Astrocyte of the cerebellum (primary cell): ENCODE measurements at regions not wholly inside any gene's neighbourhood (a gene's known extent, or its start where the extent isn't known, plus 50 kb on each side); places are given as distances from the start of the nearest gene placed in this dataset.
"Not testable (repeated sequence)": the region's sequence is repeated elsewhere in the genome, so short reads cannot be mapped to it uniquely, and the experiment has no call there.

ENCODE experiments used
- DNase-seq: peaks from one replicate; pipeline ENCODE4 v3.0.0-alpha.2; 2011; ENCODE audit warnings: low read depth
- H3K4me3 ChIP-seq: 2 replicates; pipeline ENCODE4 v1.5.1; 2011; ENCODE audit warnings: mild to moderate bottlenecking, low read depth, low read length, moderate library complexity
- in situ Hi-C: cut with HindIII; loops from 2 replicates; pipeline ENCODE4 v1.10.0; 2017; ENCODE audit warnings: low sequenced_read_pairs
- TF ChIP-seq, protein P1 (sequence below): IDR thresholded peaks from 2 replicates; pipeline ENCODE4 v1.5.1; 2012; ENCODE audit warnings: low read length, low read depth, moderate library complexity, mild to moderate bottlenecking; ENCODE audit errors: missing control alignments

- TF ChIP-seq, protein P1, sequence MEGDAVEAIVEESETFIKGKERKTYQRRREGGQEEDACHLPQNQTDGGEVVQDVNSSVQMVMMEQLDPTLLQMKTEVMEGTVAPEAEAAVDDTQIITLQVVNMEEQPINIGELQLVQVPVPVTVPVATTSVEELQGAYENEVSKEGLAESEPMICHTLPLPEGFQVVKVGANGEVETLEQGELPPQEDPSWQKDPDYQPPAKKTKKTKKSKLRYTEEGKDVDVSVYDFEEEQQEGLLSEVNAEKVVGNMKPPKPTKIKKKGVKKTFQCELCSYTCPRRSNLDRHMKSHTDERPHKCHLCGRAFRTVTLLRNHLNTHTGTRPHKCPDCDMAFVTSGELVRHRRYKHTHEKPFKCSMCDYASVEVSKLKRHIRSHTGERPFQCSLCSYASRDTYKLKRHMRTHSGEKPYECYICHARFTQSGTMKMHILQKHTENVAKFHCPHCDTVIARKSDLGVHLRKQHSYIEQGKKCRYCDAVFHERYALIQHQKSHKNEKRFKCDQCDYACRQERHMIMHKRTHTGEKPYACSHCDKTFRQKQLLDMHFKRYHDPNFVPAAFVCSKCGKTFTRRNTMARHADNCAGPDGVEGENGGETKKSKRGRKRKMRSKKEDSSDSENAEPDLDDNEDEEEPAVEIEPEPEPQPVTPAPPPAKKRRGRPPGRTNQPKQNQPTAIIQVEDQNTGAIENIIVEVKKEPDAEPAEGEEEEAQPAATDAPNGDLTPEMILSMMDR, result no peak
Observed at GRCh38 chrX:114272096-114272686, 311.7 kb upstream of the HTR2C start.

DNA sequence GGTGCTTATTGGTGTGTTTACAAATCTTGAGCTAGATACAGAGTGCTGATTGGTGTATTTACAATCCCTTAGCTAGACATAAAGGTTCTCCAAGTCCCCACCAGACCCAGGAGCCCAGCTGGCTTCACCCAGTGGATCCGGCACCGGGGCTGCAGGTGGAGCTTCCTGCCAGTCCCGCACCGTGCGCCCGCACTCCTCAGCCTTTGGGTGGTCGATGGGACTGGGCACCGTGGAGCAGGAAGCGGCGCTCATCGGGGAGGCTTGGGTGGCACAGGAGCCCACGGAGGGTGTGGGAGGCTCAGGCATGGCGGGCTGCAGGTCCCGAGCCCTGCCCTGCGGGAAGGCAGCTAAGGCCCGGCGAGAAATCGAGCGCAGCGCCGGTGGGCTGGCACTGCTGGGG, 313.5 kb upstream of the HTR2C start:
- in situ Hi-C loops, DNase-seq: not testable (repeated sequence)

More at GRCh38 chrX:114272096-114272686, 311.7 kb upstream of the HTR2C start:
- in situ Hi-C loops, result no loop called here
- DNase-seq, result no peak
- no peak overlapping the region for H3K4me3 ChIP-seq

DNA sequence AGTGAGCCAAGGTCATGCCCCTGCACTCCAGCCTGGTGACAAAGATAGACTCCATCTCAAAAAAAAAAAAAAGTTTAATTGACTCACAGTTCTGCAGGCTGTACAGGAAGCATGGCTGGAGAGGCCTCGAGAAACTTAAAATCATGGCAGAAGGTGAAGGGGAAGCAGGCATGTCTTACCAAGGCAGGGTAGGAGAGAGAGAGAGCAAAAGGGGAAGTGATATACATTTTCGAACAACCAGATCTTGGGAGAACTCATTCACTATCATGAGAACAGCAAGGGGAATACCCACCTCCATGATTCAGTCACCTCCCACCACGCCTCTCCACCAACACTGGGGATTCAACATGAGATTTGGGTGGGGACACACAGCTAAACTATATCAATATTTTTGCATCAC, 315.2 kb upstream of the HTR2C start:
- TF ChIP-seq, protein P1, result no peak
- H3K4me3 ChIP-seq, result no peak overlapping the region
- no peak for DNase-seq
- in situ Hi-C loops, result no loop called here

More for the DNA sequence above, 313.5 kb upstream of the HTR2C start:
- not testable (repeated sequence) for H3K4me3 ChIP-seq

- DNase-seq, result no peak
- in situ Hi-C loops, result no loop called here
- TF ChIP-seq, protein P1, result no peak
- H3K4me3 ChIP-seq, result no peak overlapping the region
Observed at GRCh38 chrX:114267142-114267541, 316.7 kb upstream of the HTR2C start.

GRCh38 chrX:114252186-114252585, 331.7 kb upstream of the HTR2C start:
- H3K4me3 ChIP-seq, result no peak overlapping the region
- in situ Hi-C loops, result no loop called here
- TF ChIP-seq, protein P1, result no peak
- DNase-seq, result no peak

GRCh38 chrX:114251575-114251974, 332.3 kb upstream of the HTR2C start:
- in situ Hi-C loops, result no loop called here
- no peak overlapping the region for H3K4me3 ChIP-seq
- TF ChIP-seq, protein P1, result no peak
- no peak for DNase-seq

- TF ChIP-seq, protein P1, result no peak
- in situ Hi-C loops, result no loop called here
- H3K4me3 ChIP-seq, result no peak overlapping the region
- DNase-seq, result no peak
Observed at GRCh38 chrX:114221445-114221844, 362.4 kb upstream of the HTR2C start.
